ES-I3 (cell line): ENCODE measurements at regions not wholly inside any gene's neighbourhood (a gene's known extent, or its start where the extent isn't known, plus 50 kb on each side); places are given as distances from the start of the nearest gene placed in this dataset.
"Not testable (repeated sequence)": the region's sequence is repeated elsewhere in the genome, so short reads cannot be mapped to it uniquely, and the experiment has no call there.

Experiments
- H3K36me3 ChIP-seq: 2 replicates; pipeline ENCODE4 v1.6.1; 2013; ENCODE audit warnings: mild to moderate bottlenecking, low read length, control low read depth, moderate library complexity; ENCODE audit not compliant: insufficient read depth
- H3K4me1 ChIP-seq: 2 replicates; pipeline ENCODE4 v1.6.1; 2013; ENCODE audit warnings: mild to moderate bottlenecking, control low read depth, low read length; ENCODE audit not compliant: insufficient read depth
- H3K9ac ChIP-seq: 2 replicates; pipeline ENCODE4 v1.6.1; 2013; ENCODE audit warnings: low read depth, mild to moderate bottlenecking, low read length, moderate library complexity
- H3K9me3 ChIP-seq: 2 replicates; pipeline ENCODE4 v1.6.1; 2013; ENCODE audit warnings: mild to moderate bottlenecking, low read length, moderate library complexity; ENCODE audit not compliant: control insufficient read depth, insufficient read depth

- Histone ChIP-seq H3K4me1 (peaks cover 3% of the 10 kb centered on the region; the same call in 1 of the 2 replicates), H3K9ac (no peak overlapping the region), H3K36me3 (no peaks in the 10 kb centered on the region), H3K9me3 (no peaks in the 10 kb centered on the region)
Observed at GRCh38 chr2:204129591-204130294, 193.2 kb downstream of the ICOS start.

GRCh38 chr2:204131621-204132020 is 195.1 kb downstream of the ICOS start:
- H3K9me3 ChIP-seq: no peaks in the 10 kb centered on the region
- no peak overlapping the region for H3K9ac ChIP-seq
- no peaks in the 10 kb centered on the region for H3K36me3 ChIP-seq
- no peaks in the 10 kb centered on the region for H3K4me1 ChIP-seq

GRCh38 chr2:204133476-204133875 is 196.9 kb downstream of the ICOS start:
- Histone ChIP-seq H3K9me3 (no peaks in the 10 kb centered on the region), H3K36me3 (no peaks in the 10 kb centered on the region), H3K4me1 (peaks cover 7% of the 10 kb centered on the region; the same call in 1 of the 2 replicates), H3K9ac (no peak overlapping the region)

GRCh38 chr2:204134421-204134820 is 197.9 kb downstream of the ICOS start:
- no peaks in the 10 kb centered on the region; the same call in 1 of the 2 replicates for H3K9me3 ChIP-seq
- H3K4me1 ChIP-seq: peaks cover 7% of the 10 kb centered on the region; the same call in 1 of the 2 replicates
- no peaks in the 10 kb centered on the region for H3K36me3 ChIP-seq
- H3K9ac ChIP-seq: no peak overlapping the region

- Histone ChIP-seq H3K4me1 (peaks cover 7% of the 10 kb centered on the region; the same call in 1 of the 2 replicates), H3K36me3 (no peaks in the 10 kb centered on the region), H3K9ac (no peak overlapping the region), H3K9me3 (no peaks in the 10 kb centered on the region; the same call in 1 of the 2 replicates)
Observed at GRCh38 chr2:204135752-204136151, 199.2 kb downstream of the ICOS start.

- H3K4me1 ChIP-seq: peaks cover 7% of the 10 kb centered on the region; the same call in 1 of the 2 replicates
- no peak overlapping the region for H3K9ac ChIP-seq
- no peaks in the 10 kb centered on the region; the same call in 1 of the 2 replicates for H3K9me3 ChIP-seq
- no peaks in the 10 kb centered on the region for H3K36me3 ChIP-seq
Observed at GRCh38 chr2:204138206-204138605, 201.6 kb downstream of the ICOS start.

GRCh38 chr2:204140246-204140645 is 203.7 kb downstream of the ICOS start:
- Histone ChIP-seq H3K4me1 (peaks cover 10% of the 10 kb centered on the region; the same call in 1 of the 2 replicates), H3K9ac (no peak overlapping the region), H3K9me3 (no peaks in the 10 kb centered on the region; the same call in 1 of the 2 replicates), H3K36me3 (no peaks in the 10 kb centered on the region)

GRCh38 chr2:204143216-204144014 is 206.9 kb downstream of the ICOS start:
- Histone ChIP-seq H3K9me3 (no peaks in the 10 kb centered on the region; the same call in 1 of the 2 replicates), H3K36me3 (no peaks in the 10 kb centered on the region), H3K9ac (no peak overlapping the region), H3K4me1 (peaks cover 10% of the 10 kb centered on the region; the same call in 1 of the 2 replicates)

- Histone ChIP-seq H3K9ac (no peak overlapping the region), H3K36me3 (no peaks in the 10 kb centered on the region), H3K4me1 (0 out of 2 replicates have a peak, but pooled peaks cover 8% of the 10 kb centered on the region), H3K9me3 (no peaks in the 10 kb centered on the region; the same call in 1 of the 2 replicates)
Observed at GRCh38 chr2:204144492-204144891, 207.9 kb downstream of the ICOS start.

GRCh38 chr2:204145263-204145751 is 208.7 kb downstream of the ICOS start:
- Histone ChIP-seq H3K9me3 (no peaks in the 10 kb centered on the region), H3K36me3 (no peaks in the 10 kb centered on the region), H3K4me1 (0 out of 2 replicates have a peak, but pooled peaks cover 8% of the 10 kb centered on the region), H3K9ac (peak overlapping the region; percentile 69; the same call in 1 of the 2 replicates)

- 0 out of 2 replicates have a peak, but pooled peaks cover 8% of the 10 kb centered on the region for H3K4me1 ChIP-seq
- H3K9ac ChIP-seq: peak overlapping the region; percentile 69; the same call in 1 of the 2 replicates
- H3K9me3 ChIP-seq: no peaks in the 10 kb centered on the region
- no peaks in the 10 kb centered on the region for H3K36me3 ChIP-seq
Observed at GRCh38 chr2:204145791-204146190, 209.2 kb downstream of the ICOS start.

- not testable (repeated sequence) for H3K9ac ChIP-seq, H3K9me3 ChIP-seq, H3K4me1 ChIP-seq, H3K36me3 ChIP-seq
Observed at GRCh38 chr2:204147040-204147439, 210.5 kb downstream of the ICOS start.

- H3K36me3 ChIP-seq: no peaks in the 10 kb centered on the region
- no peaks in the 10 kb centered on the region for H3K9me3 ChIP-seq
- H3K9ac ChIP-seq: no peak overlapping the region
Observed at GRCh38 chr2:204150721-204151120, 214.2 kb downstream of the ICOS start.

GRCh38 chr2:204152616-204153015 is 216.1 kb downstream of the ICOS start:
- no peak overlapping the region for H3K9ac ChIP-seq
- H3K4me1 ChIP-seq: no peaks in the 10 kb centered on the region; the same call in 1 of the 2 replicates
- no peaks in the 10 kb centered on the region for H3K9me3 ChIP-seq
- H3K36me3 ChIP-seq: no peaks in the 10 kb centered on the region

More at GRCh38 chr2:204150721-204151120, 214.2 kb downstream of the ICOS start:
- H3K4me1 ChIP-seq: peaks cover 6% of the 10 kb centered on the region; the same call in 1 of the 2 replicates
